ENCODE measurements at regions not wholly inside any gene's neighbourhood (a gene's known extent, or its start where the extent isn't known, plus 50 kb on each side); places are given as distances from the start of the nearest gene placed in this dataset.

DNA sequence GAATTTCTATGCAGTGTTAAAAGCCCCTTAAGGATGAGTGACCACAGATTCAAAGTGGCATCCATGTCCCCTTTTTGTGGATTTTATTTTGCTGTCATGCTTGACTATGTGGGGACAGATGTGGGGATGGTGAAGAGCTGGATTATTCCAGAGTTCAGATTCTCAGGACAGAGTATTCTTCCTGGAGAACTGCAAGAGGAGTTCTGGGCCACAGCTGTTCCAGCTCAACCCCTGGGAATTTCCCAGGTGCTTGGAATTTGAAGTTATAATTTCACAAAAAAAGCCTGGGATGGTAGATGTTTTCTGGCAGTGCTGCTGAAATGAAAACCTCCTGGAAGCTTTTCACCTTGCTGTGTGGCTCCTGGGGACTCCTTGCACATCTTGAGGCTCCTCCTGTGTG lies 671.8 kb upstream of the MARCKS start:
- Histone ChIP-seq H3K27me3 (ENCODE audit: control insufficient read depth, insufficient read depth, low read length) (no peaks in the 10 kb centered on the region), H3K36me3 (ENCODE audit: control insufficient read depth, insufficient read depth, low read length) (no peaks in the 10 kb centered on the region), H3K4me3 (ENCODE audit: low read depth, low read length) (no peak overlapping the region)
- DNase-seq (ENCODE audit: low read depth) = no peak
- TF ChIP-seq, protein P1, sequence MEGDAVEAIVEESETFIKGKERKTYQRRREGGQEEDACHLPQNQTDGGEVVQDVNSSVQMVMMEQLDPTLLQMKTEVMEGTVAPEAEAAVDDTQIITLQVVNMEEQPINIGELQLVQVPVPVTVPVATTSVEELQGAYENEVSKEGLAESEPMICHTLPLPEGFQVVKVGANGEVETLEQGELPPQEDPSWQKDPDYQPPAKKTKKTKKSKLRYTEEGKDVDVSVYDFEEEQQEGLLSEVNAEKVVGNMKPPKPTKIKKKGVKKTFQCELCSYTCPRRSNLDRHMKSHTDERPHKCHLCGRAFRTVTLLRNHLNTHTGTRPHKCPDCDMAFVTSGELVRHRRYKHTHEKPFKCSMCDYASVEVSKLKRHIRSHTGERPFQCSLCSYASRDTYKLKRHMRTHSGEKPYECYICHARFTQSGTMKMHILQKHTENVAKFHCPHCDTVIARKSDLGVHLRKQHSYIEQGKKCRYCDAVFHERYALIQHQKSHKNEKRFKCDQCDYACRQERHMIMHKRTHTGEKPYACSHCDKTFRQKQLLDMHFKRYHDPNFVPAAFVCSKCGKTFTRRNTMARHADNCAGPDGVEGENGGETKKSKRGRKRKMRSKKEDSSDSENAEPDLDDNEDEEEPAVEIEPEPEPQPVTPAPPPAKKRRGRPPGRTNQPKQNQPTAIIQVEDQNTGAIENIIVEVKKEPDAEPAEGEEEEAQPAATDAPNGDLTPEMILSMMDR (IDR thresholded peaks at IDR 0.05; ENCODE audit: insufficient read depth, low read depth, low read length) = no peak
- ChIA-PET CTCF (interaction anchor here (1.0 to 1.2 kb wide), 2 partner anchors 15 to 246 kb away, joined by 3 read pairs; no protein-coding TSS in a partner anchor), POLR2A (interaction anchor here (0.6 to 0.7 kb wide), 2 partner anchors 15 to 130 kb away, joined by 3 to 4 read pairs; no protein-coding TSS in a partner anchor)

DNA sequence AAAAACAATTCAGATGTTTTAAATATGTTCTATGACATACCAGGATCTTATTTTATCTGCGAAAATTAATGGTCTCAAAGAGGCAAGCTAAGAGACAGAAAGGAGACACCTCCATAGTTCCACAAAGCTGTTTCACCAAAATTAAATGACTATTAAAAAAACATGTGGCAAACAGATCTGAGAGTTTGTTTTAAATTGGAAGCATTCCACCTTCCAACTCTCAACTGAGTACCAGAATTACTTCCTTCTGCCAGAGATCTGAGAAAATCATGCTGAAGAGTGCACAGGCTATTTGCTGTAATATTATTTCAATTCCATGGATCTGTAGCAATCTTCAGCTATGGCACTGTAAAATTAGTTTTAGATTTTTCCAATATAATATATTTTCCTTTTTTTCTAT lies 669.5 kb upstream of the MARCKS start:
- H3K36me3 ChIP-seq (ENCODE audit: control insufficient read depth, insufficient read depth, low read length) = no peaks in the 10 kb centered on the region
- no peaks in the 10 kb centered on the region for H3K27me3 ChIP-seq (ENCODE audit: control insufficient read depth, insufficient read depth, low read length)
- TF ChIP-seq, protein P1 (IDR thresholded peaks at IDR 0.05; ENCODE audit: insufficient read depth, low read depth, low read length) = no peak
- ChIA-PET CTCF (interaction anchor here (0.6 to 0.7 kb wide), 2 partner anchors 19 to 178 kb away, joined by 3 read pairs; no protein-coding TSS in a partner anchor), POLR2A (interaction anchor here (0.5 to 1.0 kb wide), 2 partner anchors 18 to 388 kb away, joined by 3 to 8 read pairs; no protein-coding TSS in a partner anchor)
- no peak overlapping the region for H3K4me3 ChIP-seq (ENCODE audit: low read depth, low read length)
- DNase-seq (ENCODE audit: low read depth) = peak; percentile 37

DNA sequence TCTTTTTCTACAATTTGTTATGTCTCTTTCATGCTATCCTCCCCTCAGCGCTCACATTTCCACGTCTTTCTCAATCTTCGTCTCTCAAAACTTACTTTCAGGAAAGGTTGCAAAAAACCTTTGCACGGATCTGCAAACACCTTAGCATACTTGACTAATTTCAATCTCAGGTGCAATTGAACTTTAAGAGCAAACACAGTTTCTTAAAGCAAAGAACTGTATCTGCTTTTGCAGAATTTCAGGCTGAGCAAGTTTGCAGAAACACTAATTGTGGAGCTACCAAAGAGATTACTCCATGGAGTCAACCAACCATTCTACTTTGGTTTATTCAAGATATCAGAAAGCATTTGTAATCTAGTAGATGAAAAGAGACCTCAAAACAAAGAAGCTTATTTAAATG lies 668.2 kb upstream of the MARCKS start:
- no peak overlapping the region for H3K4me3 ChIP-seq (ENCODE audit: low read depth, low read length)
- no peak for DNase-seq (ENCODE audit: low read depth)
- POLR2A ChIA-PET = no interaction called here
- TF ChIP-seq, protein P1 (IDR thresholded peaks at IDR 0.05; ENCODE audit: insufficient read depth, low read depth, low read length) = no peak
- CTCF ChIA-PET = no interaction called here
- no peaks in the 10 kb centered on the region for H3K27me3 ChIP-seq (ENCODE audit: control insufficient read depth, insufficient read depth, low read length)
- no peaks in the 10 kb centered on the region for H3K36me3 ChIP-seq (ENCODE audit: control insufficient read depth, insufficient read depth, low read length)

DNA sequence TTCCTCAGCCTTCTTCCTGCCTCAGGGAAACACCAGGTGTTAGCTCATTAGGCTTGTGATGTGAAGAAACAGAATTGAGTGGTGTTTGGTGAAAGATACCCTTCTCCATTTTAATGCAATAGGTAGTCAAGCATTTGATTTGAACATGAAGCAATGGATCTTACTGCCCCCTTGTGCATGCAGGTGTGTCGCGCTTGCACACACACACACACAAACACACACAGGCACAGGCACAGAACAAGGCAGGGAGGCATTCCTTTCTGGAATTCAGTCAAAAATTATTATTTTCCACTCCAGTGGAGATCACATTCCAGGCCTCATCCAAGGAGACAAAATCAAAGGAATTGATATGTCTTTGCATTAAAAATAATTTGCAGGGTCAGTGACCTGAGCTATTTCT lies 667.0 kb upstream of the MARCKS start:
- no peaks in the 10 kb centered on the region for H3K27me3 ChIP-seq (ENCODE audit: control insufficient read depth, insufficient read depth, low read length)
- no peaks in the 10 kb centered on the region for H3K36me3 ChIP-seq (ENCODE audit: control insufficient read depth, insufficient read depth, low read length)
- TF ChIP-seq, protein P1 (IDR thresholded peaks at IDR 0.05; ENCODE audit: insufficient read depth, low read depth, low read length) = no peak
- ChIA-PET CTCF (no interaction called here), POLR2A (no interaction called here)
- no peak overlapping the region for H3K4me3 ChIP-seq (ENCODE audit: low read depth, low read length)
- no peak for DNase-seq (ENCODE audit: low read depth)

DNA sequence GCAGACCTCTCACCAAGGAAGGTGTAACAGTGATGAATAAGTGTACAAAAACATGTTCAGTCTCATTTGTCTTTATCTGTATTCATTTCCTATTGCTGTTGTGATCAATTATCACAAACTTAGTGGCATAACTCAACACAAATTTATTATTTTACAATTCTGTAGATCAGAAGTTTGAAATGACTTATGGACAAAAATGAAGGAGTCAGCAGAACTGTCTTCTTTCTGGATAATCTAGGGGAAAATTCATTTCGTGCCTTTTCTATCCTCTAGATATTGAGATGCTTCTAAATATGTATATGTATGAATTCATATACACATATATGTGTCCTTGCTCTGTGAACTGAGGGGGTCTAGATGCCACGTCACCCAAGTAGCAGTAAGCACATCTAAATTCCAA lies 663.1 kb upstream of the MARCKS start:
- POLR2A ChIA-PET = no interaction called here
- TF ChIP-seq, protein P1 (IDR thresholded peaks at IDR 0.05; ENCODE audit: insufficient read depth, low read depth, low read length) = no peak

More for the DNA sequence above, 663.1 kb upstream of the MARCKS start:
- no peak for DNase-seq (ENCODE audit: low read depth)
- no peak overlapping the region for H3K4me3 ChIP-seq (ENCODE audit: low read depth, low read length)
- CTCF ChIA-PET = no interaction called here
- no peaks in the 10 kb centered on the region for H3K27me3 ChIP-seq (ENCODE audit: control insufficient read depth, insufficient read depth, low read length)
- no peaks in the 10 kb centered on the region for H3K36me3 ChIP-seq (ENCODE audit: control insufficient read depth, insufficient read depth, low read length)

Measured in BJ (cell line).